IMR-90 (cell line): ENCODE measurements at regions not wholly inside any gene's neighbourhood (a gene's known extent, or its start where the extent isn't known, plus 50 kb on each side); places are given as distances from the start of the nearest gene placed in this dataset.

Source experiments
- ATAC-seq: fragments of 200-7000 bp; cut with Tn5 transposase; 2 replicates; pipeline ENCODE4 v1.9.1; 2020; ENCODE audit warnings: low read depth, mild to moderate bottlenecking, moderate library complexity
- BruUV-seq: library from RNA; stranded (reverse); fragments of 400-500 nt; replicated peaks from 2 replicates; lab custom pipeline; 2021; lab: Mats Ljungman, UMichigan
- CTCF ChIA-PET: fragments of 300-600 bp; formaldehyde crosslinking; extraction: SDS; loops from one replicate; lab custom pipeline; 2021; ENCODE audit warnings: antibody characterized with exemption; lab: Yijun Ruan, JAX
- POLR2A ChIA-PET: fragments of 300-600 bp; sonication (Branson Sonifier 250); formaldehyde crosslinking; loops from one replicate; lab custom pipeline; 2022; ENCODE audit warnings: antibody characterized with exemption; ENCODE audit not compliant: unreplicated experiment; lab: Charles Lee
- DNase-seq: peaks from one replicate; pipeline ENCODE4 v3.0.0; 2013
- H2AFZ ChIP-seq: replicated peaks from 2 replicates; pipeline ENCODE3; 2013; ENCODE audit warnings: low read length, mild to moderate bottlenecking; ENCODE audit not compliant: poor library complexity
- H2AK5ac ChIP-seq: 2 replicates; pipeline ENCODE4 v1.6.1; 2013; ENCODE audit warnings: low read depth, low read length, inconsistent platforms
- H2AK9ac ChIP-seq: replicated peaks from 2 replicates; pipeline ENCODE3; 2013; ENCODE audit warnings: mild to moderate bottlenecking, low read depth, low read length, moderate library complexity; ENCODE audit not compliant: poor library complexity
- H2BK120ac ChIP-seq: 2 replicates; pipeline ENCODE4 v1.6.1; 2013; ENCODE audit warnings: low read depth, low read length, inconsistent platforms
- H2BK15ac ChIP-seq: 3 replicates; pipeline ENCODE4 v1.6.1; 2013; ENCODE audit warnings: low read depth, low read length, inconsistent platforms
- H2BK20ac ChIP-seq: 2 replicates; pipeline ENCODE4 v1.6.1; 2013; ENCODE audit warnings: low read depth, mild to moderate bottlenecking, inconsistent platforms, low read length, moderate library complexity
- H2BK5ac ChIP-seq: 2 replicates; pipeline ENCODE4 v1.6.1; 2013; ENCODE audit warnings: mild to moderate bottlenecking, low read depth, low read length, inconsistent platforms; ENCODE audit not compliant: poor library complexity, severe bottlenecking
- H3K14ac ChIP-seq: replicated peaks from 2 replicates; pipeline ENCODE4 v1.6.1; 2013; ENCODE audit warnings: low read depth, low read length, inconsistent platforms
- H3K18ac ChIP-seq: 2 replicates; pipeline ENCODE4 v1.6.1; 2013; ENCODE audit warnings: low read depth, low read length, control low read depth
- H3K23ac ChIP-seq: 2 replicates; pipeline ENCODE4 v1.6.1; 2013; ENCODE audit warnings: low read depth, low read length, inconsistent platforms
- H3K27ac ChIP-seq: 2 replicates; pipeline ENCODE4 v1.5.1; 2013; ENCODE audit warnings: mild to moderate bottlenecking, control low read depth, low read length; ENCODE audit not compliant: insufficient read depth
- H3K27me3 ChIP-seq: 2 replicates; pipeline ENCODE4 v1.6.1; 2013; ENCODE audit warnings: low read length; ENCODE audit not compliant: control insufficient read depth, insufficient read depth
- H3K36me3 ChIP-seq: 2 replicates; pipeline ENCODE4 v1.6.1; 2013; ENCODE audit warnings: low read length, mixed read lengths; ENCODE audit not compliant: control insufficient read depth, insufficient read depth
- H3K4ac ChIP-seq: 2 replicates; pipeline ENCODE4 v1.6.1; 2013; ENCODE audit warnings: low read depth, low read length, inconsistent platforms
- H3K4me1 ChIP-seq: 2 replicates; pipeline ENCODE4 v1.6.1; 2013; ENCODE audit warnings: low read length, mixed read lengths; ENCODE audit not compliant: control insufficient read depth, insufficient read depth
- H3K4me2 ChIP-seq: 2 replicates; pipeline ENCODE4 v1.6.1; 2013; ENCODE audit warnings: low read depth, mild to moderate bottlenecking, control low read depth, low read length, moderate library complexity
- H3K4me3 ChIP-seq: 2 replicates; pipeline ENCODE4 v1.5.1; 2013; ENCODE audit warnings: low read depth, mild to moderate bottlenecking, control low read depth, low read length, moderate library complexity; ENCODE audit not compliant: insufficient read depth
- H3K56ac ChIP-seq: 2 replicates; pipeline ENCODE4 v1.6.1; 2013; ENCODE audit warnings: low read length, inconsistent platforms; ENCODE audit not compliant: insufficient read depth; ENCODE audit errors: extremely low read depth
- H3K79me1 ChIP-seq, 2 experiments: 2 replicates each; pipeline ENCODE4 v1.6.1; 2013; ENCODE audit warnings: low read length in 2 of 2, inconsistent platforms in 1 of 2, low read depth in 1 of 2
- H3K9ac ChIP-seq: 2 replicates; pipeline ENCODE4 v1.6.1; 2013; ENCODE audit warnings: low read depth, low read length, control low read depth
- H3K9me1 ChIP-seq: 2 replicates; pipeline ENCODE4 v1.6.1; 2013; ENCODE audit warnings: low read length, inconsistent platforms; ENCODE audit not compliant: insufficient read depth
- H3K9me3 ChIP-seq: 2 replicates; pipeline ENCODE4 v1.6.1; 2013; ENCODE audit warnings: low read length; ENCODE audit not compliant: control insufficient read depth, insufficient read depth
- H4K20me1 ChIP-seq: 2 replicates; pipeline ENCODE4 v1.6.1; 2013; ENCODE audit warnings: low read length, inconsistent platforms; ENCODE audit not compliant: insufficient read depth
- H4K5ac ChIP-seq: 2 replicates; pipeline ENCODE4 v1.6.1; 2013; ENCODE audit warnings: mild to moderate bottlenecking, low read depth, low read length, control low read depth
- H4K8ac ChIP-seq, 2 experiments: 2 replicates each; pipeline ENCODE4 v1.6.1; 2013; ENCODE audit warnings: low read depth in 2 of 2, low read length in 2 of 2, control low read depth in 1 of 2, inconsistent platforms in 1 of 2
- H4K91ac ChIP-seq: 2 replicates; pipeline ENCODE4 v1.6.1; 2013; ENCODE audit warnings: low read depth, low read length, inconsistent platforms; ENCODE audit not compliant: insufficient read depth
- BHLHE40 ChIP-seq: fragments of 150-350 bp; IDR thresholded peaks from 2 replicates; pipeline ENCODE4 v1.6.1; 2016; ENCODE audit warnings: mild to moderate bottlenecking, low read depth, low read length
- CEBPB ChIP-seq: IDR thresholded peaks from 2 replicates; pipeline ENCODE4 v1.6.1; 2012; ENCODE audit warnings: low read depth, low read length, improper control_type of control experiment
- CHD1 ChIP-seq: IDR thresholded peaks from 2 replicates; pipeline ENCODE4 v1.6.1; 2012; ENCODE audit warnings: low read depth, low read length, improper control_type of control experiment
- CTCF ChIP-seq: conservative IDR thresholded peaks from 2 replicates; pipeline ENCODE4 v1.5.1; 2012; ENCODE audit warnings: mild to moderate bottlenecking, low read depth, low read length, improper control_type of control experiment
- ELK1 ChIP-seq: fragments of 150-350 bp; IDR thresholded peaks from 2 replicates; pipeline ENCODE4 v1.6.1; 2016; ENCODE audit warnings: low read depth, mild to moderate bottlenecking, low read length, moderate library complexity, borderline replicate concordance
- FOS ChIP-seq: fragments of 150-350 bp; IDR thresholded peaks from 2 replicates; pipeline ENCODE4 v1.6.1; 2016; ENCODE audit warnings: low read depth, low read length
- MAFK ChIP-seq: IDR thresholded peaks from 2 replicates; pipeline ENCODE4 v1.6.1; 2012; ENCODE audit warnings: low read depth, low read length, improper control_type of control experiment
- MAZ ChIP-seq: IDR thresholded peaks from 2 replicates; pipeline ENCODE4 v1.6.1; 2012; ENCODE audit warnings: low read depth, mild to moderate bottlenecking, low read length, improper control_type of control experiment, moderate library complexity, borderline replicate concordance
- MXI1 ChIP-seq: IDR thresholded peaks from 2 replicates; pipeline ENCODE4 v1.6.1; 2012; ENCODE audit warnings: low read depth, mild to moderate bottlenecking, low read length, moderate library complexity, borderline replicate concordance
- NFE2L2 ChIP-seq: fragments of 150-350 bp; IDR thresholded peaks from 2 replicates; pipeline ENCODE4 v1.6.1; 2016; ENCODE audit warnings: low read depth, mild to moderate bottlenecking, low read length
- POLR2A ChIP-seq: IDR thresholded peaks from 2 replicates; pipeline ENCODE4 v1.6.1; 2012; ENCODE audit warnings: mild to moderate bottlenecking, low read depth, low read length
- RAD21 ChIP-seq: IDR thresholded peaks from 2 replicates; pipeline ENCODE4 v1.6.1; 2012; ENCODE audit warnings: low read length, improper control_type of control experiment
- RCOR1 ChIP-seq: IDR thresholded peaks from 2 replicates; pipeline ENCODE4 v1.6.1; 2012; ENCODE audit warnings: mild to moderate bottlenecking, low read length, improper control_type of control experiment; ENCODE audit not compliant: insufficient replicate concordance
- RFX5 ChIP-seq: IDR thresholded peaks from 2 replicates; pipeline ENCODE4 v1.8.0; 2012; ENCODE audit warnings: low read depth, mild to moderate bottlenecking, low read length, moderate library complexity
- SMC3 ChIP-seq: fragments of 150-350 bp; IDR thresholded peaks from 2 replicates; pipeline ENCODE4 v1.6.1; 2016; ENCODE audit warnings: low read depth, mild to moderate bottlenecking, antibody characterized with exemption, low read length, moderate library complexity
- USF2 ChIP-seq: fragments of 150-350 bp; IDR thresholded peaks from 2 replicates; pipeline ENCODE4 v1.6.1; 2017; ENCODE audit warnings: mild to moderate bottlenecking, antibody characterized with exemption, low read length, low read depth
- dilution Hi-C: fragments of 300-500 bp; cut with HindIII; formaldehyde crosslinking; loops from one replicate; pipeline ENCODE4 v1.14.3; 2018; ENCODE audit warnings: low sequenced_read_pairs; ENCODE audit not compliant: unreplicated experiment
- in situ Hi-C: fragments of 300-500 bp; cut with MboI; formaldehyde crosslinking; loops from 3 replicates; pipeline ENCODE4 v1.14.3; 2019; ENCODE audit warnings: low sequenced_read_pairs, inconsistent platforms, mixed read lengths
- intact Hi-C: fragments of 100-400 bp; cut with micrococcal nuclease; formaldehyde crosslinking; loops from 2 replicates; pipeline ENCODE4 v1.10.0; 2022

GRCh38 chr4:154958121-154958520 lies 177.0 kb downstream of the RBM46 start:
- in situ Hi-C loops, result no loop called here

More at GRCh38 chr4:154958121-154958520, 177.0 kb downstream of the RBM46 start:
- Histone ChIP-seq H3K4ac (no peak overlapping the region), H3K18ac (no peak overlapping the region), H3K4me1 (no peaks in the 10 kb centered on the region), H3K4me3 (no peak overlapping the region), H4K8ac (no peak overlapping the region), H4K91ac (no peak overlapping the region), H3K79me1 (no peaks in the 10 kb centered on the region), H3K14ac (no peak overlapping the region), H2AK5ac (no peak overlapping the region), H3K56ac (no peak overlapping the region), H3K9me1 (no peaks in the 10 kb centered on the region), H3K27me3 (no peaks in the 10 kb centered on the region), H3K9me3 (peaks cover 3% of the 10 kb centered on the region; the same call in 1 of the 2 replicates), H2BK15ac (no peak overlapping the region), H3K9ac (no peak overlapping the region), H2BK120ac (no peak overlapping the region), H3K23ac (no peak overlapping the region), H2AK9ac (no peak overlapping the region), H2AFZ (no peak overlapping the region), H2BK5ac (no peak overlapping the region), H4K5ac (no peak overlapping the region), H4K20me1 (no peaks in the 10 kb centered on the region), H3K36me3 (no peaks in the 10 kb centered on the region), H3K27ac (no peak overlapping the region), H3K4me2 (no peak overlapping the region), H2BK20ac (no peak overlapping the region)
- ChIA-PET CTCF (no interaction called here), POLR2A (no interaction called here)
- ATAC-seq (no peak), DNase-seq (no peak)
- intact Hi-C loops, result loop anchor here (10.0 kb wide), 1 partner anchor 167 kb away; no protein-coding TSS in a partner anchor
- no TSS peak for BruUV-seq
- TF ChIP-seq MAFK, result no peak
- no peak for TF ChIP-seq RAD21
- TF ChIP-seq MXI1, result no peak
- no peak for TF ChIP-seq ELK1
- no peak for TF ChIP-seq CHD1
- TF ChIP-seq FOS, result no peak
- TF ChIP-seq POLR2A, result no peak
- TF ChIP-seq USF2, result no peak
- no peak for TF ChIP-seq SMC3
- TF ChIP-seq RFX5, result no peak
- TF ChIP-seq BHLHE40, result no peak
- no peak for TF ChIP-seq MAZ
- no peak for TF ChIP-seq NFE2L2
- no peak for TF ChIP-seq RCOR1
- no peak for TF ChIP-seq CEBPB
- TF ChIP-seq CTCF, result no peak
- dilution Hi-C loops, result no loop called here
